Thyroid gland (tissue), 4 donors: ENCODE measurements at regions not wholly inside any gene's neighbourhood (a gene's known extent, or its start where the extent isn't known, plus 50 kb on each side); places are given as distances from the start of the nearest gene placed in this dataset.

Experiments used
- CTCF ChIP-seq, 6 experiments: fragments of 200-600 bp in 3 of 6; fragments of 450-650 bp in 3 of 6; sonication (generic) in 3 of 6; IDR thresholded peaks; one replicate each; pipeline ENCODE4 v1.5.1; 2016 to 2019; ENCODE audit warnings: antibody characterized with exemption in 6 of 6, mild to moderate bottlenecking in 2 of 6, inconsistent platforms in 1 of 6, moderate library complexity in 1 of 6
- POLR2A ChIP-seq, 2 donors: fragments of 450-650 bp; IDR thresholded peaks; one replicate each; pipeline ENCODE4 v1.6.1; 2017; ENCODE audit warnings: antibody characterized with exemption in 2 of 2, mild to moderate bottlenecking in 2 of 2, moderate library complexity in 1 of 2

DNA sequence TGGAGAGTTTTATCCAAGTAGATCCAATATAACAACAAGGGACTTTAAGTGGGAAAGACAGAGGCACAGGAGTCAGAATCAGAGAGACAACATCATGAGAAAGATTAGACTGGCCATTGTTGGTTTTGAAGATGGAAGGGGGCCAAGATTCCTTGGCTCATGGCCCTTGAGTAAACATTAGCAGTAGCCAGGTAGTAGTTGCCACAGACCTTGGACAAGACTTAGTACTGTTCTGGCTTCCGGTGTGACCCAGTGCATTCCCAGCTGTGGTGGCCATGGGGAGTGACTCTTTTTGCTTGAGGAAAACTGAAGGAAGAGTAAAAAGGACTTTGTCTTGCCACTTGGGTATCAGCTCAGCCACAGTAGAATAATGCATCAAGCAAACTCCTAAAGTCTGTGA is 462.2 kb upstream of the CPXCR1 start:
- TF ChIP-seq POLR2A (IDR thresholded peaks at IDR 0.05) (no peak), CTCF (IDR thresholded peaks at IDR 0.05) (no peak)
